Endothelial cell of umbilical vein (primary cell): ENCODE measurements at regions not wholly inside any gene's neighbourhood (a gene's known extent, or its start where the extent isn't known, plus 50 kb on each side); places are given as distances from the start of the nearest gene placed in this dataset.

ENCODE experiments used
- BruUV-seq: library from RNA; stranded (reverse); fragments of 400-500 nt; replicated peaks from 2 replicates; lab custom pipeline; 2021; lab: Mats Ljungman, UMichigan
- CTCF ChIA-PET: fragments of 300-600, 350-600 bp; sonication (Branson Sonifier 250); formaldehyde crosslinking; loops from one replicate; lab custom pipeline; 2021; ENCODE audit warnings: antibody characterized with exemption, inconsistent platforms; lab: Charles Lee
- POLR2A ChIA-PET: fragments of 300-600, 350-600 bp; sonication (Branson Sonifier 250); formaldehyde crosslinking; loops from one replicate; lab custom pipeline; 2021; ENCODE audit warnings: antibody characterized with exemption, inconsistent platforms; lab: Charles Lee
- DNase-seq: peaks from one replicate; pipeline ENCODE4 v3.0.0-alpha.2; 2011; ENCODE audit warnings: low read depth, low spot score
- FAIRE-seq: peaks from 2 replicates; lab custom pipeline; 2011; peaks lifted over from hg19 to GRCh38; lab: Jason Lieb, UNC
- H2AFZ ChIP-seq: 2 replicates; pipeline ENCODE4 v1.6.0; 2012; ENCODE audit warnings: low read depth, low read length, control low read depth, inconsistent platforms
- H3K27ac ChIP-seq: 2 replicates; pipeline ENCODE4 v1.5.1; 2011; ENCODE audit warnings: low read depth, mild to moderate bottlenecking, control low read depth, low read length, moderate library complexity; ENCODE audit not compliant: insufficient read depth
- H3K27me3 ChIP-seq, 2 experiments: 2 replicates each; pipeline versions ENCODE4 v1.6.0 to v1.6.1; 2011; ENCODE audit warnings: low read length in 2 of 2, mixed read lengths in 1 of 2; ENCODE audit not compliant: control insufficient read depth in 2 of 2, insufficient read depth in 2 of 2
- H3K36me3 ChIP-seq, 2 experiments: 2 replicates in 1 of 2; 3 replicates in 1 of 2; pipeline ENCODE4 v1.5.1; 2011; ENCODE audit warnings: low read length in 2 of 2, mild to moderate bottlenecking in 1 of 2, moderate library complexity in 1 of 2; ENCODE audit not compliant: control insufficient read depth in 2 of 2, insufficient read depth in 2 of 2; ENCODE audit errors: extremely low read depth in 1 of 2
- H3K4me1 ChIP-seq: 3 replicates; pipeline ENCODE4 v1.5.1; 2011; ENCODE audit warnings: mild to moderate bottlenecking, low read length; ENCODE audit not compliant: control insufficient read depth, insufficient read depth; ENCODE audit errors: extremely low read depth
- H3K4me2 ChIP-seq: 2 replicates; pipeline ENCODE4 v1.6.1; 2011; ENCODE audit warnings: low read length, control low read depth, mixed read lengths; ENCODE audit not compliant: insufficient read depth
- H3K4me3 ChIP-seq, 3 experiments: fragments of 200-600 bp in 1 of 3; sonication (generic), shearing (Covaris generic) in 1 of 3; replicated peaks in 1 of 3; 2 replicates each; pipeline ENCODE4 v1.5.1; 2011 to 2016; ENCODE audit warnings: control low read depth in 3 of 3, low read length in 3 of 3, mild to moderate bottlenecking in 2 of 3, inconsistent platforms in 1 of 3, low read depth in 1 of 3, moderate library complexity in 1 of 3; ENCODE audit not compliant: insufficient read depth in 1 of 3
- H3K79me2 ChIP-seq: 2 replicates; pipeline ENCODE4 v1.6.0; 2012; ENCODE audit warnings: low read length, inconsistent platforms; ENCODE audit not compliant: control insufficient read depth, insufficient read depth
- H3K9ac ChIP-seq: replicated peaks from 2 replicates; pipeline ENCODE3; 2011; ENCODE audit warnings: low read length, control low read depth; ENCODE audit not compliant: insufficient read depth; ENCODE audit errors: extremely low read depth
- H3K9me1 ChIP-seq: replicated peaks from 3 replicates; pipeline ENCODE4 v1.6.0; 2011; ENCODE audit warnings: mild to moderate bottlenecking, low read length; ENCODE audit not compliant: control insufficient read depth, insufficient read depth; ENCODE audit errors: extremely low read depth
- H3K9me3 ChIP-seq: replicated peaks from 2 replicates; pipeline ENCODE4 v1.5.1; 2012; ENCODE audit warnings: low read length, inconsistent platforms; ENCODE audit not compliant: control insufficient read depth, insufficient read depth
- H4K20me1 ChIP-seq: replicated peaks from 2 replicates; pipeline ENCODE3; 2011; ENCODE audit warnings: mild to moderate bottlenecking, low read length; ENCODE audit not compliant: control insufficient read depth, insufficient read depth; ENCODE audit errors: extremely low read depth
- CTCF ChIP-seq, 2 donors: IDR thresholded peaks; 1 replicate in 1 of 2; 2 replicates in 1 of 2; pipeline ENCODE4 v1.5.1; 2011; ENCODE audit warnings: low read length in 2 of 2, mild to moderate bottlenecking in 2 of 2, moderate library complexity in 2 of 2, control low read depth in 1 of 2, inconsistent platforms in 1 of 2, low read depth in 1 of 2; ENCODE audit not compliant: insufficient read depth in 1 of 2; ENCODE audit errors: extremely low read depth in 1 of 2
- EZH2 ChIP-seq: IDR thresholded peaks from 2 replicates; pipeline ENCODE4 v1.6.1; 2012; ENCODE audit warnings: borderline replicate concordance, low read depth, mild to moderate bottlenecking, moderate library complexity, low read length, inconsistent platforms; ENCODE audit not compliant: severe bottlenecking
- FOS ChIP-seq: IDR thresholded peaks from 2 replicates; pipeline ENCODE4 v1.6.1; 2011; ENCODE audit warnings: mild to moderate bottlenecking, low read length, moderate library complexity, borderline replicate concordance; ENCODE audit not compliant: insufficient read depth
- GATA2 ChIP-seq: IDR thresholded peaks from 2 replicates; pipeline ENCODE4 v1.7.0; 2011; ENCODE audit warnings: low read depth, mild to moderate bottlenecking, moderate library complexity, mixed read lengths, low read length; ENCODE audit not compliant: insufficient read length, insufficient read depth
- JUN ChIP-seq: IDR thresholded peaks from 2 replicates; pipeline ENCODE4 v1.6.1; 2011; ENCODE audit warnings: borderline replicate concordance, low read depth; ENCODE audit not compliant: insufficient read length, insufficient read depth
- MYC ChIP-seq: IDR thresholded peaks from one replicate; pipeline ENCODE4 v1.6.1; 2011; ENCODE audit warnings: mild to moderate bottlenecking, low read depth, low read length
- POLR2A ChIP-seq: IDR thresholded peaks from 2 replicates; pipeline ENCODE4 v1.6.1; 2012; ENCODE audit warnings: low read depth, mild to moderate bottlenecking, control low read depth, low read length
- POLR2AphosphoS5 ChIP-seq: IDR thresholded peaks from 2 replicates; pipeline ENCODE4 v1.6.1; 2012; ENCODE audit warnings: low read depth, mild to moderate bottlenecking, control low read depth, low read length, moderate library complexity; ENCODE audit not compliant: insufficient read depth
- dilution Hi-C: fragments of 300-500 bp; cut with MboI; formaldehyde crosslinking; loops from one replicate; pipeline ENCODE4 v1.15.0; 2019; ENCODE audit warnings: low sequenced_read_pairs; ENCODE audit not compliant: extremely low pct_ligation_motif_present
- intact Hi-C: fragments of 100-400 bp; cut with micrococcal nuclease; formaldehyde crosslinking; loops from one replicate; pipeline ENCODE4 v1.10.0; 2022
- TF ChIP-seq, protein P1 (sequence below): IDR thresholded peaks from 2 replicates; pipeline ENCODE4 v1.6.1; 2011; ENCODE audit not compliant: insufficient read depth, insufficient read length

DNA sequence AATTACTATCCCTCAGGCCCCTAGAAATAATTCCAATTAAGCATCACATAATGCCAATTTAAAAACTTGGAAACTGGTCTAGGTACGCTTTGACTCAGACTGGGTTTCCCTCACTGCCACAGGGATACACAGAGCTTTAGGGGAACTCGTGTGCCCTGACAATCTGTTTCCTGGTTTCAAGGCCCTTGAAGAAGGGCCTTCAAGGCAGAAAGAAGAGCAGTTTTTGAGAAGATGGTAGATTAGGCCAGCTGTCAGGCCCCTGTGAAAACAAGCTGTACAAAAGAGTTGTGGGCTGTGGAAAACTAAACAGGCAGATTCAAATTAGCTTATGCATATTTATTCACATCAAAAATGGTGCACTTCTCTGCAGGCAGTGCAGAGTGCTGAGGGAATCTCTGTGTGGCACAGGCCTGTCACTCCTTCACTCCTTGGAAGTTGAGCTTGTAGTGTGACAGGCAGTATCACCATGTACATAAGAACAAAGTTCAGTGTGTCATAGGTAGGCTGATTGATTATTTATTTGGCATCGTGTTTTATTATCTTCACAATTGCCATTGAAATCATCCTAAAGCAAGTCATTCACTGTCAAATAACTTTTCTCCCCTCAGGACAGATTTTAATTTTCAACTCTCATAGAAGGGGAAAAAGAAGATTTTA, 614.4 kb upstream of the GYPC start:
- H3K27ac ChIP-seq = no peak overlapping the region
- H3K9me3 ChIP-seq = peaks cover 2% of the 10 kb centered on the region
- no TSS peak for BruUV-seq
- intact Hi-C loops = no loop called here
- DNase-seq (no peak), FAIRE-seq (no peak)
- dilution Hi-C loops = no loop called here
- no peaks in the 10 kb centered on the region for H3K36me3 ChIP-seq
- no peak overlapping the region for H3K4me3 ChIP-seq
- POLR2A ChIA-PET = no interaction called here
- no peaks in the 10 kb centered on the region for H4K20me1 ChIP-seq
- H3K9me1 ChIP-seq = no peaks in the 10 kb centered on the region
- no peak overlapping the region for H2AFZ ChIP-seq
- TF ChIP-seq POLR2A (no peak), JUN (no peak), EZH2 (no peak), MYC (no peak), POLR2AphosphoS5 (no peak), CTCF (IDR thresholded peaks at IDR 0.05; ENCODE audit: extremely low read depth in 1 of 2, insufficient read depth in 1 of 2, low read depth in 1 of 2, low read length in 2 of 2) (no peak), GATA2 (no peak), FOS (no peak)
- TF ChIP-seq, protein P1, sequence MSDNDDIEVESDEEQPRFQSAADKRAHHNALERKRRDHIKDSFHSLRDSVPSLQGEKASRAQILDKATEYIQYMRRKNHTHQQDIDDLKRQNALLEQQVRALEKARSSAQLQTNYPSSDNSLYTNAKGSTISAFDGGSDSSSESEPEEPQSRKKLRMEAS = no peak
- H3K27me3 ChIP-seq = no peaks in the 10 kb centered on the region
- H3K4me2 ChIP-seq = no peak overlapping the region
- no peaks in the 10 kb centered on the region for H3K79me2 ChIP-seq
- H3K9ac ChIP-seq = no peak overlapping the region
- CTCF ChIA-PET = no interaction called here
- no peaks in the 10 kb centered on the region for H3K4me1 ChIP-seq
